ENCODE measurements at regions not wholly inside any gene's neighbourhood (a gene's known extent, or its start where the extent isn't known, plus 50 kb on each side); places are given as distances from the start of the nearest gene placed in this dataset.

DNA sequence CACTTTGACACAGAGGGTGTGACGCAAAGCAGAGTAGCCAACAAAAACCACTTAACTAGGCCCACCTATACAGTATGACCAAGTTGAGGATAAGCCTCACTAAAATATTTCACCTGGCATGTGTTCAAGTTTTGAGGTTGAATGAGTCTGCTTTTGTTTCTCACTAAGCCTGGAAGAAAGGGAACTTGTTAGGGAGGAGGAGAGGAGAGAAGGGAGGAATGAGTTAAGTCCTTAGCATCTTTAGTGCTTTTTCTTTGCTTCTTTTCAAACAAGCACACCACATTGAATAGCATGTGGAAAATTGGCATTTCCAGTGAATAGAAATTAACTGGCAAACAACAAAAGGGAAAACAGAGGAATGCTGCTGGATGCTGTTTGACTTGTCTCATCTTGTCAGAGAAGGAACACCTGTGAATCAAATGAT is 461.9 kb downstream of the GJA1 start:
- TF ChIP-seq, protein P1, sequence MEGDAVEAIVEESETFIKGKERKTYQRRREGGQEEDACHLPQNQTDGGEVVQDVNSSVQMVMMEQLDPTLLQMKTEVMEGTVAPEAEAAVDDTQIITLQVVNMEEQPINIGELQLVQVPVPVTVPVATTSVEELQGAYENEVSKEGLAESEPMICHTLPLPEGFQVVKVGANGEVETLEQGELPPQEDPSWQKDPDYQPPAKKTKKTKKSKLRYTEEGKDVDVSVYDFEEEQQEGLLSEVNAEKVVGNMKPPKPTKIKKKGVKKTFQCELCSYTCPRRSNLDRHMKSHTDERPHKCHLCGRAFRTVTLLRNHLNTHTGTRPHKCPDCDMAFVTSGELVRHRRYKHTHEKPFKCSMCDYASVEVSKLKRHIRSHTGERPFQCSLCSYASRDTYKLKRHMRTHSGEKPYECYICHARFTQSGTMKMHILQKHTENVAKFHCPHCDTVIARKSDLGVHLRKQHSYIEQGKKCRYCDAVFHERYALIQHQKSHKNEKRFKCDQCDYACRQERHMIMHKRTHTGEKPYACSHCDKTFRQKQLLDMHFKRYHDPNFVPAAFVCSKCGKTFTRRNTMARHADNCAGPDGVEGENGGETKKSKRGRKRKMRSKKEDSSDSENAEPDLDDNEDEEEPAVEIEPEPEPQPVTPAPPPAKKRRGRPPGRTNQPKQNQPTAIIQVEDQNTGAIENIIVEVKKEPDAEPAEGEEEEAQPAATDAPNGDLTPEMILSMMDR (IDR thresholded peaks at IDR 0.05): no peak
- no peak for TF ChIP-seq POLR2A (IDR thresholded peaks at IDR 0.05)

All from heart left ventricle (tissue), 13 donors.